DOHH2 (cell line): ENCODE measurements at regions not wholly inside any gene's neighbourhood (a gene's known extent, or its start where the extent isn't known, plus 50 kb on each side); places are given as distances from the start of the nearest gene placed in this dataset.

Experiments
- H3F3A ChIP-seq: fragments of 200-600 bp; sonication (generic), shearing (Covaris generic); 2 replicates; pipeline ENCODE4 v1.6.0; 2016; ENCODE audit warnings: antibody characterized with exemption, mild to moderate bottlenecking; ENCODE audit not compliant: control insufficient read depth, insufficient read depth
- H3K27ac ChIP-seq: fragments of 200-600 bp; sonication (generic); 2 replicates; pipeline ENCODE4 v1.5.1; 2014; ENCODE audit warnings: low read depth, mild to moderate bottlenecking, low read length, moderate library complexity
- H3K27me3 ChIP-seq: fragments of 200-600 bp; sonication (generic); 2 replicates; pipeline ENCODE4 v1.6.1; 2014; ENCODE audit warnings: mild to moderate bottlenecking, low read length, mixed read lengths; ENCODE audit not compliant: control insufficient read depth
- H3K36me3 ChIP-seq: fragments of 200-600 bp; sonication (generic); 2 replicates; pipeline ENCODE4 v1.6.1; 2014; ENCODE audit warnings: mild to moderate bottlenecking, low read length, moderate library complexity, mixed read lengths; ENCODE audit not compliant: control insufficient read depth
- H3K4me1 ChIP-seq: fragments of 200-600 bp; sonication (generic); 2 replicates; pipeline ENCODE4 v1.6.1; 2014; ENCODE audit warnings: mild to moderate bottlenecking, low read length, mixed read lengths; ENCODE audit not compliant: control insufficient read depth
- H3K4me2 ChIP-seq: fragments of 200-600 bp; sonication (generic); 2 replicates; pipeline ENCODE4 v1.6.0; 2014; ENCODE audit warnings: mild to moderate bottlenecking, low read length, moderate library complexity
- H3K4me3 ChIP-seq: fragments of 200-600 bp; sonication (generic); 2 replicates; pipeline ENCODE4 v1.5.1; 2014; ENCODE audit warnings: mild to moderate bottlenecking, low read length, mixed read lengths
- H3K79me2 ChIP-seq: fragments of 200-600 bp; sonication (generic); 2 replicates; pipeline ENCODE4 v1.6.1; 2014; ENCODE audit warnings: mild to moderate bottlenecking, low read length, mixed read lengths; ENCODE audit not compliant: control insufficient read depth
- H3K9me2 ChIP-seq: fragments of 200-600 bp; sonication (generic); replicated peaks from 2 replicates; pipeline ENCODE4 v1.6.1; 2014; ENCODE audit warnings: mild to moderate bottlenecking, low read length, mixed read lengths; ENCODE audit not compliant: control insufficient read depth
- H3K9me3 ChIP-seq: fragments of 200-600 bp; sonication (generic); 2 replicates; pipeline ENCODE4 v1.6.1; 2014; ENCODE audit warnings: antibody characterized with exemption, low read length, mixed read lengths; ENCODE audit not compliant: control insufficient read depth, insufficient read depth
- H4K20me1 ChIP-seq: fragments of 200-600 bp; sonication (generic); 2 replicates; pipeline ENCODE4 v1.6.0; 2014; ENCODE audit warnings: low read depth, mild to moderate bottlenecking, antibody characterized with exemption, low read length, moderate library complexity; ENCODE audit not compliant: control insufficient read depth, insufficient read depth
- CTCF ChIP-seq: fragments of 200-600 bp; sonication (generic); IDR thresholded peaks from one replicate; pipeline ENCODE4 v1.5.1; 2014; ENCODE audit warnings: antibody characterized with exemption, mild to moderate bottlenecking, low read depth, low read length; ENCODE audit not compliant: poor library complexity, severe bottlenecking
- EZH2phosphoT487 ChIP-seq: fragments of 200-600 bp; sonication (generic); IDR thresholded peaks from 2 replicates; pipeline ENCODE4 v1.6.1; 2017; ENCODE audit warnings: borderline replicate concordance, mild to moderate bottlenecking, antibody characterized with exemption, low read length, moderate library complexity, mixed read lengths

GRCh38 chr1:218890451-218890850 lies 283.2 kb upstream of the LYPLAL1 start:
- Histone ChIP-seq H3F3A (no peaks in the 10 kb centered on the region), H3K4me1 (no peaks in the 10 kb centered on the region), H3K4me3 (no peak overlapping the region), H3K27ac (no peak overlapping the region), H3K36me3 (no peaks in the 10 kb centered on the region), H3K27me3 (no peaks in the 10 kb centered on the region), H3K9me3 (no peaks in the 10 kb centered on the region), H3K4me2 (no peak overlapping the region), H3K9me2 (no peaks in the 10 kb centered on the region), H4K20me1 (no peaks in the 10 kb centered on the region), H3K79me2 (no peaks in the 10 kb centered on the region)
- TF ChIP-seq CTCF (no peak), EZH2phosphoT487 (no peak)

- H3K9me3 ChIP-seq: no peaks in the 10 kb centered on the region
- H3K79me2 ChIP-seq: no peaks in the 10 kb centered on the region
- no peaks in the 10 kb centered on the region for H3K4me1 ChIP-seq
- no peaks in the 10 kb centered on the region for H3F3A ChIP-seq
- H3K4me3 ChIP-seq: no peak overlapping the region
- H3K4me2 ChIP-seq: no peak overlapping the region
- no peaks in the 10 kb centered on the region for H3K27me3 ChIP-seq
- TF ChIP-seq EZH2phosphoT487 (no peak), CTCF (no peak)
- no peaks in the 10 kb centered on the region for H3K9me2 ChIP-seq
- no peaks in the 10 kb centered on the region for H4K20me1 ChIP-seq
- H3K27ac ChIP-seq: no peak overlapping the region
- H3K36me3 ChIP-seq: no peaks in the 10 kb centered on the region
These were observed 282.1 kb upstream of the LYPLAL1 start for GRCh38 chr1:218891577-218891976.

- no peaks in the 10 kb centered on the region for H3K27me3 ChIP-seq
- TF ChIP-seq EZH2phosphoT487 (no peak), CTCF (no peak)
- H3K36me3 ChIP-seq: no peaks in the 10 kb centered on the region
- no peaks in the 10 kb centered on the region for H3K4me1 ChIP-seq
- H4K20me1 ChIP-seq: no peaks in the 10 kb centered on the region
- no peak overlapping the region for H3K4me3 ChIP-seq
- H3F3A ChIP-seq: no peaks in the 10 kb centered on the region
- no peak overlapping the region for H3K4me2 ChIP-seq
- no peaks in the 10 kb centered on the region for H3K9me3 ChIP-seq
- H3K27ac ChIP-seq: no peak overlapping the region
- H3K79me2 ChIP-seq: no peaks in the 10 kb centered on the region
- H3K9me2 ChIP-seq: no peaks in the 10 kb centered on the region
These were observed 278.6 kb upstream of the LYPLAL1 start for GRCh38 chr1:218895064-218895587.

- no peaks in the 10 kb centered on the region for H3K4me1 ChIP-seq
These were observed 277.5 kb upstream of the LYPLAL1 start for GRCh38 chr1:218896202-218896601.

More at GRCh38 chr1:218896202-218896601, 277.5 kb upstream of the LYPLAL1 start:
- Histone ChIP-seq H3K27ac (no peak overlapping the region), H3K4me3 (no peak overlapping the region), H3K9me2 (no peaks in the 10 kb centered on the region), H3K79me2 (no peaks in the 10 kb centered on the region), H3K27me3 (no peaks in the 10 kb centered on the region), H3K9me3 (no peaks in the 10 kb centered on the region), H4K20me1 (no peaks in the 10 kb centered on the region), H3F3A (no peaks in the 10 kb centered on the region), H3K4me2 (no peak overlapping the region), H3K36me3 (no peaks in the 10 kb centered on the region)
- TF ChIP-seq EZH2phosphoT487 (no peak), CTCF (no peak)
